ENCODE measurements at regions not wholly inside any gene's neighbourhood (a gene's known extent, or its start where the extent isn't known, plus 50 kb on each side); places are given as distances from the start of the nearest gene placed in this dataset.
"Not testable (repeated sequence)": the region's sequence is repeated elsewhere in the genome, so short reads cannot be mapped to it uniquely, and the experiment has no call there.

DNA sequence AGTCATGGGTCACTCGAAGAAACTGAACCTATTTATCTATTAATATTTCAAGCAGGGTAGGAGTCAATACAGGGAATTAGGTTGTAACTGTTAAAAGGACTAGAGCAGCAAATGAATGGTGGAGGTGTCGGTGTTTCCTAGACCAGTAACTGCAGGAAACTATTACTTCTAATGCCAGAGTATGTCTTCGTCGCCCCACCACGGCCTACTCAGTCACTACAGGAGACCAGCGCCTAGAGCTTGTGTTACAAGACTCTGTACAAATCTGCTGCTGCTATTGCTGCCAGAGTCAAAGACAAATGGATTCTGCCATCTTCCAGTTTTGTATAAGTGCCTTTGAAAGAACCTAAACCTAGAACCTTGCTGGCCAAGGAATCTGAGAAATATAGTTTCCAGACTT, 343.9 kb downstream of the SOX4 start:
- Histone ChIP-seq H2BK15ac (replicated peaks; ENCODE audit: low read depth) (no peak overlapping the region), H3K9ac (ENCODE audit: low read length) (no peak overlapping the region), H3K56ac (ENCODE audit: low read length) (no peak overlapping the region), H3K18ac (ENCODE audit: low read length) (no peak overlapping the region), H3K79me1 (ENCODE audit: low read length) (peaks cover 7% of the 10 kb centered on the region), H3K4me1 (ENCODE audit: control insufficient read depth, low read depth, low read length) (no peaks in the 10 kb centered on the region), H3K79me2 (ENCODE audit: control insufficient read depth, insufficient read depth, low read length) (no peaks in the 10 kb centered on the region), H4K5ac (ENCODE audit: low read length) (no peak overlapping the region), H3K4me2 (ENCODE audit: low read length) (no peak overlapping the region), H3K4me3 (ENCODE audit: low read length) (no peak overlapping the region), H3K27ac (ENCODE audit: low read depth, low read length) (no peak overlapping the region), H3K4ac (ENCODE audit: low read depth, low read length) (no peak overlapping the region), H3K36me3 (ENCODE audit: control insufficient read depth, insufficient read depth, low read length) (no peaks in the 10 kb centered on the region), H4K8ac (ENCODE audit: low read depth, low read length) (no peak overlapping the region), H2BK5ac (ENCODE audit: low read length) (no peak overlapping the region), H2AK5ac (ENCODE audit: low read length) (no peak overlapping the region), H2BK120ac (ENCODE audit: low read depth, low read length) (no peak overlapping the region), H3K23ac (ENCODE audit: low read length) (no peak overlapping the region), H3K27me3 (ENCODE audit: insufficient read depth, low read length, poor library complexity) (no peaks in the 10 kb centered on the region)
- WGBS (ENCODE audit: extremely low coverage, insufficient coverage, low lambda C conversion rate): no CpG with 5 or more reads among the region's 6 CpGs
- peak; percentile 39 for DNase-seq

DNA sequence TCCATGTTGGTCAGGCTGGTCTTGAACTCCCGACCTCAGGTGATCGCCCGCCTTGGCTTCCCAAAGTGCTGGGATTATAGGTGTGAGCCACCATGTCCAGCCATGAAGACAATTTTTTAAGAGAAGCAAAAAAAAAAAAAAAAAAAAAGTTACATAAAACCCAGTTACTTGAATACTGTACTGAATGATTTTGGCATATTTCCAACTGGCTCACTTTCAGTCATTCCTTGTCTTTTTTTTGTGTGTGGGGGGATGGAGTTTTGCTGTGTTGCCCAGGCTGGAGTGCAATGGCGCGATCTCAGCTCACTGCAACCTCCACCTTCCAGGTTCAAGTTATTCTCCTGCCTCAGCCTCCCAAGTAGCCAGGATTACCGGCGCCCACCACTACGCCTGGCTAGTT, 345.5 kb downstream of the SOX4 start:
- H3K79me2 ChIP-seq (ENCODE audit: control insufficient read depth, insufficient read depth, low read length); H3K27me3 ChIP-seq (ENCODE audit: insufficient read depth, low read length, poor library complexity); H2BK5ac ChIP-seq (ENCODE audit: low read length); H3K4me1 ChIP-seq (ENCODE audit: control insufficient read depth, low read depth, low read length); H3K79me1 ChIP-seq (ENCODE audit: low read length); H3K4me3 ChIP-seq (ENCODE audit: low read length); H3K18ac ChIP-seq (ENCODE audit: low read length); H2BK15ac ChIP-seq (replicated peaks; ENCODE audit: low read depth); H2BK120ac ChIP-seq (ENCODE audit: low read depth, low read length); H2AK5ac ChIP-seq (ENCODE audit: low read length); H3K9ac ChIP-seq (ENCODE audit: low read length); H3K4ac ChIP-seq (ENCODE audit: low read depth, low read length); H3K27ac ChIP-seq (ENCODE audit: low read depth, low read length); DNase-seq; H3K23ac ChIP-seq (ENCODE audit: low read length); H3K36me3 ChIP-seq (ENCODE audit: control insufficient read depth, insufficient read depth, low read length); H3K4me2 ChIP-seq (ENCODE audit: low read length); H4K5ac ChIP-seq (ENCODE audit: low read length); H4K8ac ChIP-seq (ENCODE audit: low read depth, low read length); H3K56ac ChIP-seq (ENCODE audit: low read length): not testable (repeated sequence)
- WGBS (ENCODE audit: extremely low coverage, insufficient coverage, low lambda C conversion rate): no CpG with 5 or more reads among the region's 8 CpGs

DNA sequence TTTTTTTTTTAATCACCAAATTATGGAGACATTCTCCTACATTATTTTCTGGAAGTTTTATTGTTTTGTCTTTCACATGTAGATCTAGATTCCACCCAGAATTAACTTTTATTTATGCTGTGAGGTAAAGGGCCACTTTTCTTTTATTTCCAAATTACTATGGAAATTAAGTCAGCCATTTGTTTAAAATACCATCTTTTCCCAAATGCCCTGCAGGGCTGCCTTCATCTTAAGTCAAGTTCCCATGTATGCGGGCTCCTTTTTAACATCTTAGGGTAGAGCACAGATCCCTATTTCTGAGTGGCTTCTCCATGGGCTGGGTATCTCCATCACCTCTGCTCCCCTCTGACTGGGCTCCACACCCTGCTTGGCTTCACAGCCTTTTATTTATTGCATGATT, 348.4 kb downstream of the SOX4 start:
- Histone ChIP-seq H3K18ac (ENCODE audit: low read length) (no peak overlapping the region), H3K4me1 (ENCODE audit: control insufficient read depth, low read depth, low read length) (no peaks in the 10 kb centered on the region), H3K27me3 (ENCODE audit: insufficient read depth, low read length, poor library complexity) (no peaks in the 10 kb centered on the region), H2BK120ac (ENCODE audit: low read depth, low read length) (no peak overlapping the region), H3K4me3 (ENCODE audit: low read length) (no peak overlapping the region), H3K56ac (ENCODE audit: low read length) (no peak overlapping the region), H3K23ac (ENCODE audit: low read length) (no peak overlapping the region), H2BK5ac (ENCODE audit: low read length) (no peak overlapping the region), H2BK15ac (replicated peaks; ENCODE audit: low read depth) (no peak overlapping the region), H4K8ac (ENCODE audit: low read depth, low read length) (no peak overlapping the region), H3K36me3 (ENCODE audit: control insufficient read depth, insufficient read depth, low read length) (no peaks in the 10 kb centered on the region), H3K79me2 (ENCODE audit: control insufficient read depth, insufficient read depth, low read length) (no peaks in the 10 kb centered on the region), H2AK5ac (ENCODE audit: low read length) (no peak overlapping the region), H3K4ac (ENCODE audit: low read depth, low read length) (no peak overlapping the region), H4K5ac (ENCODE audit: low read length) (no peak overlapping the region), H3K9ac (ENCODE audit: low read length) (no peak overlapping the region), H3K27ac (ENCODE audit: low read depth, low read length) (no peak overlapping the region), H3K79me1 (ENCODE audit: low read length) (no peaks in the 10 kb centered on the region), H3K4me2 (ENCODE audit: low read length) (no peak overlapping the region)
- WGBS (ENCODE audit: extremely low coverage, insufficient coverage, low lambda C conversion rate): no CpG with 5 or more reads among the region's 1 CpG
- DNase-seq: no peak

DNA sequence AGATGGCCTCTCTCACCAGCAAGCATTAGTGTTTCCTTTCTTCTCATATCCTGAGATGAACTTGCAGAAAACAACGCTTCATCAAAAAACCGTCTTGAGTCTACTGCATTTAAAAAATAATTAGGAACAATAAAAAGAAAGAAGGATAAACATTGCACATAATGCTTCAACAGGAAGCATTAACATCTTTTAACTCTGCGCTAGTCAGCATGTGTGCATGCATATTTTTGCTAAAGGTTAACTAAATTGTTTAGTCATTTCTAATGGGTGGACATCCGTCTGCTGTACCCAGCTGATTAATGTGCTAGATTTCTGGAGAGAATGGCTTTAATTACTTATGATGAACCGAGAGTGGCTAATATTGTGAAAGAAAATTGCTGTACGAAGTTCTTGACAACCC, 349.3 kb downstream of the SOX4 start:
- no peak overlapping the region for H4K8ac ChIP-seq (ENCODE audit: low read depth, low read length)
- no peak overlapping the region for H3K23ac ChIP-seq (ENCODE audit: low read length)
- no peak overlapping the region for H3K4ac ChIP-seq (ENCODE audit: low read depth, low read length)
- H4K5ac ChIP-seq (ENCODE audit: low read length): no peak overlapping the region
- WGBS (ENCODE audit: extremely low coverage, insufficient coverage, low lambda C conversion rate): no CpG with 5 or more reads among the region's 6 CpGs
- H2BK5ac ChIP-seq (ENCODE audit: low read length): no peak overlapping the region
- no peak overlapping the region for H3K27ac ChIP-seq (ENCODE audit: low read depth, low read length)
- H3K9ac ChIP-seq (ENCODE audit: low read length): no peak overlapping the region
- H2BK120ac ChIP-seq (ENCODE audit: low read depth, low read length): no peak overlapping the region
- H3K18ac ChIP-seq (ENCODE audit: low read length): no peak overlapping the region
- no peak overlapping the region for H3K4me2 ChIP-seq (ENCODE audit: low read length)
- no peak overlapping the region for H3K56ac ChIP-seq (ENCODE audit: low read length)
- H3K4me1 ChIP-seq (ENCODE audit: control insufficient read depth, low read depth, low read length): peaks cover 4% of the 10 kb centered on the region
- no peak overlapping the region for H2AK5ac ChIP-seq (ENCODE audit: low read length)
- H3K4me3 ChIP-seq (ENCODE audit: low read length): no peak overlapping the region
- no peak overlapping the region for H2BK15ac ChIP-seq (replicated peaks; ENCODE audit: low read depth)
- H3K36me3 ChIP-seq (ENCODE audit: control insufficient read depth, insufficient read depth, low read length): no peaks in the 10 kb centered on the region
- no peaks in the 10 kb centered on the region for H3K79me1 ChIP-seq (ENCODE audit: low read length)
- no peaks in the 10 kb centered on the region for H3K27me3 ChIP-seq (ENCODE audit: insufficient read depth, low read length, poor library complexity)
- no peak for DNase-seq
- no peaks in the 10 kb centered on the region for H3K79me2 ChIP-seq (ENCODE audit: control insufficient read depth, insufficient read depth, low read length)

DNA sequence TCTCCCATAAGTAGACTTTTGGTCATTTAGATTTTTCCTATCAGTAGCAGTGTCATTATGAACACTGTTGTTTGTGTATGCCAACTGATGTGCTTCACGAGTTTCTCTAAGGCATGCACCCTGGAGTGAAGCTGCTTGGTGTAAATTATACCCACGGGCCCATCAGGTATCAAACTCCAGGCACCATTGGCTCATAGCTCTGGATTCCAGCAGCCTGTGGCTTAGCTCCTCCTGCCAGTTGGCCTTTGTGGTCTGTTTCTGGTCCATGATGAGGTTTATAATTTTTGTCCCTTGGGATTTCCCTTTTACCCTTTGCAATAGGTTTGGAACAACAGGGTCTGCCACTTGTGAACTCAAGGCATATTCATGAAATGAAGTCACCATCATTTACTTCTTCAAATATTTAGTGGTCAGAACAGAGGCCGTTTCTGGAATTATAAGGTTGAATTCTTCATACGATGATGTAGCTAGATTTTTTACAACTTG, 350.5 kb downstream of the PRL start:
- no peak overlapping the region for H3K4ac ChIP-seq (ENCODE audit: low read depth, low read length)
- no peak overlapping the region for H3K23ac ChIP-seq (ENCODE audit: low read length)
- H3K27ac ChIP-seq (ENCODE audit: low read depth, low read length): no peak overlapping the region
- peaks cover 4% of the 10 kb centered on the region for H3K4me1 ChIP-seq (ENCODE audit: control insufficient read depth, low read depth, low read length)
- no peaks in the 10 kb centered on the region for H3K79me2 ChIP-seq (ENCODE audit: control insufficient read depth, insufficient read depth, low read length)
- H3K4me3 ChIP-seq (ENCODE audit: low read length): no peak overlapping the region
- no peak overlapping the region for H4K8ac ChIP-seq (ENCODE audit: low read depth, low read length)
- H3K9ac ChIP-seq (ENCODE audit: low read length): no peak overlapping the region
- DNase-seq: no peak
- no peaks in the 10 kb centered on the region for H3K36me3 ChIP-seq (ENCODE audit: control insufficient read depth, insufficient read depth, low read length)
- H2BK120ac ChIP-seq (ENCODE audit: low read depth, low read length): no peak overlapping the region
- H3K56ac ChIP-seq (ENCODE audit: low read length): no peak overlapping the region
- H3K18ac ChIP-seq (ENCODE audit: low read length): no peak overlapping the region
- H3K27me3 ChIP-seq (ENCODE audit: insufficient read depth, low read length, poor library complexity): no peaks in the 10 kb centered on the region
- no peak overlapping the region for H2BK5ac ChIP-seq (ENCODE audit: low read length)
- peaks cover 3% of the 10 kb centered on the region for H3K79me1 ChIP-seq (ENCODE audit: low read length)
- no peak overlapping the region for H4K5ac ChIP-seq (ENCODE audit: low read length)
- H3K4me2 ChIP-seq (ENCODE audit: low read length): no peak overlapping the region
- H2AK5ac ChIP-seq (ENCODE audit: low read length): no peak overlapping the region
- no peak overlapping the region for H2BK15ac ChIP-seq (replicated peaks; ENCODE audit: low read depth)
- WGBS (ENCODE audit: extremely low coverage, insufficient coverage, low lambda C conversion rate): no CpG with 5 or more reads among the region's 4 CpGs

DNA sequence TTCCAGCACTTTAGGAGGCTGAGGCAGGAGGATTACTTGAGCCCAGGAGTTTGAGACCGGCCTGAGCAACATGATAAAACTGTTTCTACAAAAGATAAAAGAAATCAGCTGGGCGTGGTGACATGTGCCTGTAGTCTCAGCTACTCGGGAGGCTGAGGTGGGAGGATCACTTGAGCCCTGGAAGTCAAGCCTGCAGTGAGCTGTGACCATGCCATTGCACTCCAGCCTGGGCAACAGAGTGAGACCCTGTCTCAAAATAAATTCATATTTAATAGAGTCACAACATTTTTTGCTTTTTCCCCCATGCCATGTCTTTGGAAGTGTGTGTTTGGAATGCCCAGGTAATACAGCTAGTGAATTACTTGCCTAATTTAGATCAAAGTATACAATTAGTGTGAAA, 349.6 kb downstream of the PRL start:
- H4K5ac ChIP-seq (ENCODE audit: low read length); H4K8ac ChIP-seq (ENCODE audit: low read depth, low read length); H3K36me3 ChIP-seq (ENCODE audit: control insufficient read depth, insufficient read depth, low read length); H3K27ac ChIP-seq (ENCODE audit: low read depth, low read length); H3K4ac ChIP-seq (ENCODE audit: low read depth, low read length); H3K4me2 ChIP-seq (ENCODE audit: low read length); H3K18ac ChIP-seq (ENCODE audit: low read length); H3K4me3 ChIP-seq (ENCODE audit: low read length); H3K79me1 ChIP-seq (ENCODE audit: low read length); H3K79me2 ChIP-seq (ENCODE audit: control insufficient read depth, insufficient read depth, low read length); H2BK15ac ChIP-seq (replicated peaks; ENCODE audit: low read depth); H3K27me3 ChIP-seq (ENCODE audit: insufficient read depth, low read length, poor library complexity); H2AK5ac ChIP-seq (ENCODE audit: low read length); DNase-seq; H2BK120ac ChIP-seq (ENCODE audit: low read depth, low read length); H2BK5ac ChIP-seq (ENCODE audit: low read length); H3K9ac ChIP-seq (ENCODE audit: low read length); H3K23ac ChIP-seq (ENCODE audit: low read length); H3K56ac ChIP-seq (ENCODE audit: low read length); H3K4me1 ChIP-seq (ENCODE audit: control insufficient read depth, low read depth, low read length): not testable (repeated sequence)
- WGBS (ENCODE audit: extremely low coverage, insufficient coverage, low lambda C conversion rate): no CpG with 5 or more reads among the region's 3 CpGs

Data from mesendoderm (in vitro differentiated cells).